HCT116 (cell line): ENCODE measurements at regions not wholly inside any gene's neighbourhood (a gene's known extent, or its start where the extent isn't known, plus 50 kb on each side); places are given as distances from the start of the nearest gene placed in this dataset.

Experiments
- ATAC-seq: fragments of 200-7000 bp; cut with Tn5 transposase; 2 replicates; pipeline ENCODE4 v1.9.1; 2020; ENCODE audit warnings: mild to moderate bottlenecking, moderate library complexity
- BruUV-seq: library from RNA; stranded (reverse); fragments of 400-500 nt; replicated peaks from 2 replicates; lab custom pipeline; 2021; lab: Mats Ljungman, UMichigan
- CTCF ChIA-PET: fragments of 300-600 bp; sonication (Branson Sonifier 250); formaldehyde crosslinking; loops from one replicate; lab custom pipeline; 2021; ENCODE audit warnings: antibody characterized with exemption; lab: Charles Lee
- POLR2A ChIA-PET: fragments of 300-600, 350-600 bp; sonication (Branson Sonifier 250); formaldehyde crosslinking; loops from one replicate; lab custom pipeline; 2021; ENCODE audit warnings: antibody characterized with exemption; lab: Charles Lee
- RAD21 ChIA-PET, 2 experiments: fragments of 300-600 bp; sonication (Branson Sonifier 250); formaldehyde crosslinking; loops; one replicate each; lab custom pipeline; 2023; ENCODE audit warnings: low total read pairs in 2 of 2; ENCODE audit not compliant: uncharacterized antibody in 2 of 2, unreplicated experiment in 2 of 2, low non-redundant PET in 1 of 2; lab: Charles Lee
- DNase-seq: peaks from one replicate; pipeline ENCODE4 v3.0.0-alpha.2; 2010; ENCODE audit warnings: low read depth, low spot score
- H2AFZ ChIP-seq: fragments of 200-600 bp; shearing (Covaris generic), sonication (generic); 2 replicates; pipeline ENCODE4 v1.6.1; 2017; ENCODE audit warnings: low read depth, mixed run types, mixed read lengths, antibody characterized with exemption, low read length; ENCODE audit not compliant: poor library complexity, severe bottlenecking
- H3K27ac ChIP-seq: 2 replicates; pipeline ENCODE4 v1.5.1; 2012; ENCODE audit warnings: low read depth, low read length
- H3K27me3 ChIP-seq: fragments of 200-600 bp; sonication (generic); 2 replicates; pipeline ENCODE4 v1.6.1; 2016; ENCODE audit warnings: mixed run types, low read length, mixed read lengths; ENCODE audit not compliant: insufficient read depth
- H3K36me3 ChIP-seq, 2 experiments: fragments of 200-500 bp in 1 of 2; fragments of 200-600 bp in 1 of 2; sonication (Bioruptor generic) in 1 of 2; sonication (generic) in 1 of 2; 2 replicates each; pipeline versions ENCODE4 v1.5.1 to v1.6.1; 2014 to 2016; ENCODE audit warnings: low read length in 2 of 2, inconsistent platforms in 1 of 2, mixed read lengths in 1 of 2, mixed run types in 1 of 2; ENCODE audit not compliant: insufficient read depth in 2 of 2, control insufficient read depth in 1 of 2
- H3K4me1 ChIP-seq, 2 experiments: fragments of 200-600 bp in 1 of 2; sonication (generic) in 1 of 2; 2 replicates each; pipeline versions ENCODE4 v1.5.1 to v1.6.1; 2012 to 2017; ENCODE audit warnings: low read length in 2 of 2, inconsistent platforms in 1 of 2, mild to moderate bottlenecking in 1 of 2, mixed read lengths in 1 of 2, mixed run types in 1 of 2, moderate library complexity in 1 of 2; ENCODE audit not compliant: insufficient read depth in 2 of 2, control insufficient read depth in 1 of 2
- H3K4me2 ChIP-seq: fragments of 200-600 bp; sonication (generic); 2 replicates; pipeline ENCODE4 v1.6.1; 2017; ENCODE audit warnings: mixed run types, low read length, mixed read lengths
- H3K4me3 ChIP-seq, 2 experiments: fragments of 200-600 bp in 1 of 2; sonication (generic) in 1 of 2; replicated peaks in 1 of 2; 2 replicates each; pipeline ENCODE4 v1.5.1; 2011 to 2016; ENCODE audit warnings: low read length in 2 of 2, control low read depth in 1 of 2, low read depth in 1 of 2, mild to moderate bottlenecking in 1 of 2, mixed read lengths in 1 of 2, mixed run types in 1 of 2
- H3K79me2 ChIP-seq: fragments of 200-600 bp; sonication (generic); 2 replicates; pipeline ENCODE4 v1.6.1; 2017; ENCODE audit warnings: mild to moderate bottlenecking, mixed run types, low read length, moderate library complexity, mixed read lengths; ENCODE audit not compliant: insufficient read depth
- H3K9ac ChIP-seq: fragments of 200-600 bp; sonication (generic); 2 replicates; pipeline ENCODE4 v1.6.1; 2016; ENCODE audit warnings: low read length, mixed read lengths
- H3K9me2 ChIP-seq: fragments of 200-600 bp; sonication (generic), shearing (Covaris generic); 2 replicates; pipeline ENCODE4 v1.6.1; 2017; ENCODE audit warnings: mixed run types, mild to moderate bottlenecking, moderate library complexity; ENCODE audit not compliant: insufficient read depth
- H3K9me3 ChIP-seq, 2 experiments: fragments of 200-500 bp in 1 of 2; fragments of 200-600 bp in 1 of 2; sonication (Bioruptor generic) in 1 of 2; sonication (generic) in 1 of 2; 2 replicates each; pipeline ENCODE4 v1.6.1; 2014 to 2017; ENCODE audit warnings: low read length in 2 of 2, mixed read lengths in 2 of 2, inconsistent platforms in 1 of 2, low read depth in 1 of 2, mild to moderate bottlenecking in 1 of 2, mixed run types in 1 of 2, moderate library complexity in 1 of 2; ENCODE audit not compliant: control insufficient read depth in 1 of 2, insufficient read depth in 1 of 2
- H4K20me1 ChIP-seq: fragments of 200-600 bp; sonication (generic), shearing (Covaris generic); 2 replicates; pipeline ENCODE4 v1.6.1; 2017; ENCODE audit warnings: mixed run types, mild to moderate bottlenecking, moderate library complexity; ENCODE audit not compliant: insufficient read depth
- CBX3 ChIP-seq: IDR thresholded peaks from 2 replicates; pipeline ENCODE4 v1.6.1; 2012; ENCODE audit warnings: low read depth
- ELF1 ChIP-seq: IDR thresholded peaks from 2 replicates; pipeline ENCODE4 v1.6.1; 2012; ENCODE audit warnings: low read depth, borderline replicate concordance
- EZH2 ChIP-seq: fragments of 200-600 bp; sonication (generic); IDR thresholded peaks from 2 replicates; pipeline ENCODE4 v1.6.1; 2017; ENCODE audit warnings: antibody characterized with exemption, mixed run types
- EZH2phosphoT487 ChIP-seq: fragments of 200-600 bp; IDR thresholded peaks from 2 replicates; pipeline ENCODE4 v1.6.1; 2018; ENCODE audit warnings: antibody characterized with exemption, borderline replicate concordance
- FOSL1 ChIP-seq: IDR thresholded peaks from 2 replicates; pipeline ENCODE4 v1.6.1; 2012; ENCODE audit warnings: low read depth
- JUND ChIP-seq: IDR thresholded peaks from 2 replicates; pipeline ENCODE4 v1.6.1; 2012
- POLR2A ChIP-seq: IDR thresholded peaks from 2 replicates; pipeline ENCODE4 v1.7.0; 2011; ENCODE audit warnings: borderline replicate concordance; ENCODE audit not compliant: insufficient read depth, insufficient read length; ENCODE audit errors: extremely low read depth
- POLR2AphosphoS5 ChIP-seq: IDR thresholded peaks from 2 replicates; pipeline ENCODE4 v1.6.1; 2011; ENCODE audit warnings: mild to moderate bottlenecking, low read depth, low read length, moderate library complexity
- RAD21 ChIP-seq: IDR thresholded peaks from 2 replicates; pipeline ENCODE4 v1.6.1; 2012; ENCODE audit warnings: low read depth, mild to moderate bottlenecking
- SRF ChIP-seq: IDR thresholded peaks from 2 replicates; pipeline ENCODE4 v1.6.1; 2012; ENCODE audit warnings: low read depth
- TCF7L2 ChIP-seq: IDR thresholded peaks from 2 replicates; pipeline ENCODE4 v1.7.0; 2011; ENCODE audit warnings: borderline replicate concordance, inconsistent platforms; ENCODE audit not compliant: insufficient read depth, insufficient read length; ENCODE audit errors: extremely low read depth
- YY1 ChIP-seq: IDR thresholded peaks from 2 replicates; pipeline ENCODE4 v1.6.1; 2011; ENCODE audit warnings: low read length, low read depth, moderate library complexity, mild to moderate bottlenecking; ENCODE audit not compliant: insufficient replicate concordance; ENCODE audit errors: extremely low read depth
- ZFX ChIP-seq: fragments of 450-650 bp; IDR thresholded peaks from 2 replicates; pipeline ENCODE4 v1.6.1; 2017
- intact Hi-C: fragments of 100-400 bp; cut with micrococcal nuclease; formaldehyde crosslinking; loops from 2 replicates; pipeline ENCODE4 v1.10.0; 2022
- TF ChIP-seq, protein P1 (sequence below): IDR thresholded peaks from 2 replicates; pipeline ENCODE4 v1.6.1; 2011; ENCODE audit warnings: mild to moderate bottlenecking, low read length, moderate library complexity; ENCODE audit not compliant: insufficient replicate concordance; ENCODE audit errors: extremely low read depth
- TF ChIP-seq, protein P2 (sequence below), 3 experiments: fragments of 200-600 bp in 1 of 3; sonication (generic) in 1 of 3; IDR thresholded peaks in 2 of 3; conservative IDR thresholded peaks in 1 of 3; 2 replicates each; pipeline ENCODE4 v1.5.1; 2012 to 2017; ENCODE audit warnings: low read depth in 2 of 3, low read length in 2 of 3, antibody characterized with exemption in 1 of 3, borderline replicate concordance in 1 of 3, control low read depth in 1 of 3, mild to moderate bottlenecking in 1 of 3, mixed read lengths in 1 of 3, mixed run types in 1 of 3, moderate library complexity in 1 of 3; ENCODE audit not compliant: insufficient read depth in 1 of 3
- TF ChIP-seq, protein P3 (sequence below): IDR thresholded peaks from 2 replicates; pipeline ENCODE4 v1.6.1; 2012
- TF ChIP-seq, protein P4 (sequence below): IDR thresholded peaks from 2 replicates; pipeline ENCODE4 v1.6.1; 2012; ENCODE audit warnings: low read depth

DNA sequence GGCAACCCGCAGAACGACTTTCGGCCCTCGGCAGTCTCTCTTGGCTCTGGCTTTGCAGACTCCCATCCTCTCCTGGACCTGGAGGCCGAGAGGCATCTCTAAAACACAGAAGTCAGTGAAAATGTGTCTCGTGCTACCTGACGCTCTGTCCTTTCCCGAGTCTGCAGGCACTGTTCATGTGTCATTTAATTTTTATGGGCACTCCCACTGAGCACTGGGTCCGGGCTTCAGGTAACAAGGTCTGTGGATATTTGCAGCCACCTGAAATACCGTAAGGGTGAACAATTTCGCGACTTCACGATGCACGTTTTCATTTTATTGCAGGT lies 96.8 kb downstream of the GLRX3 start:
- Histone ChIP-seq H3K36me3 (no peaks in the 10 kb centered on the region), H2AFZ (no peak overlapping the region), H3K4me3 (no peak overlapping the region), H3K9ac (no peak overlapping the region), H3K79me2 (no peaks in the 10 kb centered on the region), H3K9me2 (no peaks in the 10 kb centered on the region), H3K4me2 (no peak overlapping the region), H3K9me3 (no peaks in the 10 kb centered on the region), H4K20me1 (no peaks in the 10 kb centered on the region), H3K27ac (no peak overlapping the region), H3K4me1 (no peaks in the 10 kb centered on the region)
- POLR2A ChIA-PET, result no interaction called here
- DNase-seq, result no peak
- RAD21 ChIA-PET, result no interaction called here
- intact Hi-C loops, result no loop called here
- CTCF ChIA-PET, result no interaction called here
- no TSS peak for BruUV-seq
- TF ChIP-seq FOSL1 (no peak), ZFX (no peak), ELF1 (no peak), RAD21 (no peak), EZH2 (no peak), POLR2A (no peak), JUND (no peak), TCF7L2 (no peak), CBX3 (no peak), SRF (no peak), POLR2AphosphoS5 (no peak), EZH2phosphoT487 (no peak), YY1 (no peak)
- TF ChIP-seq, protein P1, sequence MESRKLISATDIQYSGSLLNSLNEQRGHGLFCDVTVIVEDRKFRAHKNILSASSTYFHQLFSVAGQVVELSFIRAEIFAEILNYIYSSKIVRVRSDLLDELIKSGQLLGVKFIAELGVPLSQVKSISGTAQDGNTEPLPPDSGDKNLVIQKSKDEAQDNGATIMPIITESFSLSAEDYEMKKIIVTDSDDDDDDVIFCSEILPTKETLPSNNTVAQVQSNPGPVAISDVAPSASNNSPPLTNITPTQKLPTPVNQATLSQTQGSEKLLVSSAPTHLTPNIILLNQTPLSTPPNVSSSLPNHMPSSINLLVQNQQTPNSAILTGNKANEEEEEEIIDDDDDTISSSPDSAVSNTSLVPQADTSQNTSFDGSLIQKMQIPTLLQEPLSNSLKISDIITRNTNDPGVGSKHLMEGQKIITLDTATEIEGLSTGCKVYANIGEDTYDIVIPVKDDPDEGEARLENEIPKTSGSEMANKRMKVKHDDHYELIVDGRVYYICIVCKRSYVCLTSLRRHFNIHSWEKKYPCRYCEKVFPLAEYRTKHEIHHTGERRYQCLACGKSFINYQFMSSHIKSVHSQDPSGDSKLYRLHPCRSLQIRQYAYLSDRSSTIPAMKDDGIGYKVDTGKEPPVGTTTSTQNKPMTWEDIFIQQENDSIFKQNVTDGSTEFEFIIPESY, result no peak
- TF ChIP-seq, protein P2, sequence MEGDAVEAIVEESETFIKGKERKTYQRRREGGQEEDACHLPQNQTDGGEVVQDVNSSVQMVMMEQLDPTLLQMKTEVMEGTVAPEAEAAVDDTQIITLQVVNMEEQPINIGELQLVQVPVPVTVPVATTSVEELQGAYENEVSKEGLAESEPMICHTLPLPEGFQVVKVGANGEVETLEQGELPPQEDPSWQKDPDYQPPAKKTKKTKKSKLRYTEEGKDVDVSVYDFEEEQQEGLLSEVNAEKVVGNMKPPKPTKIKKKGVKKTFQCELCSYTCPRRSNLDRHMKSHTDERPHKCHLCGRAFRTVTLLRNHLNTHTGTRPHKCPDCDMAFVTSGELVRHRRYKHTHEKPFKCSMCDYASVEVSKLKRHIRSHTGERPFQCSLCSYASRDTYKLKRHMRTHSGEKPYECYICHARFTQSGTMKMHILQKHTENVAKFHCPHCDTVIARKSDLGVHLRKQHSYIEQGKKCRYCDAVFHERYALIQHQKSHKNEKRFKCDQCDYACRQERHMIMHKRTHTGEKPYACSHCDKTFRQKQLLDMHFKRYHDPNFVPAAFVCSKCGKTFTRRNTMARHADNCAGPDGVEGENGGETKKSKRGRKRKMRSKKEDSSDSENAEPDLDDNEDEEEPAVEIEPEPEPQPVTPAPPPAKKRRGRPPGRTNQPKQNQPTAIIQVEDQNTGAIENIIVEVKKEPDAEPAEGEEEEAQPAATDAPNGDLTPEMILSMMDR (IDR thresholded peaks at IDR 0.05 in 2 of 3, conservative IDR thresholded peaks at IDR 0.05 in 1 of 3; ENCODE audit: borderline replicate concordance in 1 of 3, insufficient read depth in 1 of 3, low read depth in 2 of 3, low read length in 2 of 3), result no peak
- TF ChIP-seq, protein P3, sequence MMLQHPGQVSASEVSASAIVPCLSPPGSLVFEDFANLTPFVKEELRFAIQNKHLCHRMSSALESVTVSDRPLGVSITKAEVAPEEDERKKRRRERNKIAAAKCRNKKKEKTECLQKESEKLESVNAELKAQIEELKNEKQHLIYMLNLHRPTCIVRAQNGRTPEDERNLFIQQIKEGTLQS, result no peak
- TF ChIP-seq, protein P4, sequence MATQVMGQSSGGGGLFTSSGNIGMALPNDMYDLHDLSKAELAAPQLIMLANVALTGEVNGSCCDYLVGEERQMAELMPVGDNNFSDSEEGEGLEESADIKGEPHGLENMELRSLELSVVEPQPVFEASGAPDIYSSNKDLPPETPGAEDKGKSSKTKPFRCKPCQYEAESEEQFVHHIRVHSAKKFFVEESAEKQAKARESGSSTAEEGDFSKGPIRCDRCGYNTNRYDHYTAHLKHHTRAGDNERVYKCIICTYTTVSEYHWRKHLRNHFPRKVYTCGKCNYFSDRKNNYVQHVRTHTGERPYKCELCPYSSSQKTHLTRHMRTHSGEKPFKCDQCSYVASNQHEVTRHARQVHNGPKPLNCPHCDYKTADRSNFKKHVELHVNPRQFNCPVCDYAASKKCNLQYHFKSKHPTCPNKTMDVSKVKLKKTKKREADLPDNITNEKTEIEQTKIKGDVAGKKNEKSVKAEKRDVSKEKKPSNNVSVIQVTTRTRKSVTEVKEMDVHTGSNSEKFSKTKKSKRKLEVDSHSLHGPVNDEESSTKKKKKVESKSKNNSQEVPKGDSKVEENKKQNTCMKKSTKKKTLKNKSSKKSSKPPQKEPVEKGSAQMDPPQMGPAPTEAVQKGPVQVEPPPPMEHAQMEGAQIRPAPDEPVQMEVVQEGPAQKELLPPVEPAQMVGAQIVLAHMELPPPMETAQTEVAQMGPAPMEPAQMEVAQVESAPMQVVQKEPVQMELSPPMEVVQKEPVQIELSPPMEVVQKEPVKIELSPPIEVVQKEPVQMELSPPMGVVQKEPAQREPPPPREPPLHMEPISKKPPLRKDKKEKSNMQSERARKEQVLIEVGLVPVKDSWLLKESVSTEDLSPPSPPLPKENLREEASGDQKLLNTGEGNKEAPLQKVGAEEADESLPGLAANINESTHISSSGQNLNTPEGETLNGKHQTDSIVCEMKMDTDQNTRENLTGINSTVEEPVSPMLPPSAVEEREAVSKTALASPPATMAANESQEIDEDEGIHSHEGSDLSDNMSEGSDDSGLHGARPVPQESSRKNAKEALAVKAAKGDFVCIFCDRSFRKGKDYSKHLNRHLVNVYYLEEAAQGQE, result no peak
- TF ChIP-seq, all 23 proteins: peak for 0
- no peaks in the 10 kb centered on the region for H3K27me3 ChIP-seq
- no peak for ATAC-seq
